A549 (cell line): ENCODE measurements at regions not wholly inside any gene's neighbourhood (a gene's known extent, or its start where the extent isn't known, plus 50 kb on each side); places are given as distances from the start of the nearest gene placed in this dataset.

Source experiments
- FOSB ChIP-seq: fragments of 250-450 bp; sonication (Bioruptor Pico); IDR thresholded peaks from 2 replicates; pipeline ENCODE4 v1.5.0; 2020; ENCODE audit warnings: mild to moderate bottlenecking, moderate library complexity
- HOXA7 ChIP-seq: fragments of 250-450 bp; sonication (Bioruptor Pico); IDR thresholded peaks from 2 replicates; pipeline ENCODE4 v1.5.0; 2020; ENCODE audit warnings: mild to moderate bottlenecking, moderate library complexity
- NR3C1 ChIP-seq: fragments of >200 bp; sonication (Bioruptor Twin); formaldehyde crosslinking; IDR thresholded peaks from 3 replicates; pipeline ENCODE4 v1.6.1; 2017
- SREBF2 ChIP-seq: fragments of 450-650 bp; IDR thresholded peaks from 2 replicates; pipeline ENCODE4 v1.6.1; 2014; ENCODE audit warnings: mild to moderate bottlenecking, moderate library complexity
- TF ChIP-seq, protein P1 (sequence below): fragments of 200-600 bp; sonication (generic); IDR thresholded peaks from 2 replicates; pipeline ENCODE4 v1.6.1; 2016; ENCODE audit warnings: antibody characterized with exemption, mild to moderate bottlenecking, moderate library complexity
- TF ChIP-seq, protein P2 (sequence below): IDR thresholded peaks from 2 replicates; pipeline ENCODE4 v1.6.1; 2012
- TF ChIP-seq, protein P3 (sequence below): fragments of >200 bp; sonication (Bioruptor Twin); formaldehyde crosslinking; IDR thresholded peaks from 3 replicates; pipeline ENCODE4 v1.5.1; 2016

- TF ChIP-seq, protein P1, sequence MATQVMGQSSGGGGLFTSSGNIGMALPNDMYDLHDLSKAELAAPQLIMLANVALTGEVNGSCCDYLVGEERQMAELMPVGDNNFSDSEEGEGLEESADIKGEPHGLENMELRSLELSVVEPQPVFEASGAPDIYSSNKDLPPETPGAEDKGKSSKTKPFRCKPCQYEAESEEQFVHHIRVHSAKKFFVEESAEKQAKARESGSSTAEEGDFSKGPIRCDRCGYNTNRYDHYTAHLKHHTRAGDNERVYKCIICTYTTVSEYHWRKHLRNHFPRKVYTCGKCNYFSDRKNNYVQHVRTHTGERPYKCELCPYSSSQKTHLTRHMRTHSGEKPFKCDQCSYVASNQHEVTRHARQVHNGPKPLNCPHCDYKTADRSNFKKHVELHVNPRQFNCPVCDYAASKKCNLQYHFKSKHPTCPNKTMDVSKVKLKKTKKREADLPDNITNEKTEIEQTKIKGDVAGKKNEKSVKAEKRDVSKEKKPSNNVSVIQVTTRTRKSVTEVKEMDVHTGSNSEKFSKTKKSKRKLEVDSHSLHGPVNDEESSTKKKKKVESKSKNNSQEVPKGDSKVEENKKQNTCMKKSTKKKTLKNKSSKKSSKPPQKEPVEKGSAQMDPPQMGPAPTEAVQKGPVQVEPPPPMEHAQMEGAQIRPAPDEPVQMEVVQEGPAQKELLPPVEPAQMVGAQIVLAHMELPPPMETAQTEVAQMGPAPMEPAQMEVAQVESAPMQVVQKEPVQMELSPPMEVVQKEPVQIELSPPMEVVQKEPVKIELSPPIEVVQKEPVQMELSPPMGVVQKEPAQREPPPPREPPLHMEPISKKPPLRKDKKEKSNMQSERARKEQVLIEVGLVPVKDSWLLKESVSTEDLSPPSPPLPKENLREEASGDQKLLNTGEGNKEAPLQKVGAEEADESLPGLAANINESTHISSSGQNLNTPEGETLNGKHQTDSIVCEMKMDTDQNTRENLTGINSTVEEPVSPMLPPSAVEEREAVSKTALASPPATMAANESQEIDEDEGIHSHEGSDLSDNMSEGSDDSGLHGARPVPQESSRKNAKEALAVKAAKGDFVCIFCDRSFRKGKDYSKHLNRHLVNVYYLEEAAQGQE, result no peak
- TF ChIP-seq, protein P2, sequence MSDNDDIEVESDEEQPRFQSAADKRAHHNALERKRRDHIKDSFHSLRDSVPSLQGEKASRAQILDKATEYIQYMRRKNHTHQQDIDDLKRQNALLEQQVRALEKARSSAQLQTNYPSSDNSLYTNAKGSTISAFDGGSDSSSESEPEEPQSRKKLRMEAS, result no peak
- TF ChIP-seq, protein P3, sequence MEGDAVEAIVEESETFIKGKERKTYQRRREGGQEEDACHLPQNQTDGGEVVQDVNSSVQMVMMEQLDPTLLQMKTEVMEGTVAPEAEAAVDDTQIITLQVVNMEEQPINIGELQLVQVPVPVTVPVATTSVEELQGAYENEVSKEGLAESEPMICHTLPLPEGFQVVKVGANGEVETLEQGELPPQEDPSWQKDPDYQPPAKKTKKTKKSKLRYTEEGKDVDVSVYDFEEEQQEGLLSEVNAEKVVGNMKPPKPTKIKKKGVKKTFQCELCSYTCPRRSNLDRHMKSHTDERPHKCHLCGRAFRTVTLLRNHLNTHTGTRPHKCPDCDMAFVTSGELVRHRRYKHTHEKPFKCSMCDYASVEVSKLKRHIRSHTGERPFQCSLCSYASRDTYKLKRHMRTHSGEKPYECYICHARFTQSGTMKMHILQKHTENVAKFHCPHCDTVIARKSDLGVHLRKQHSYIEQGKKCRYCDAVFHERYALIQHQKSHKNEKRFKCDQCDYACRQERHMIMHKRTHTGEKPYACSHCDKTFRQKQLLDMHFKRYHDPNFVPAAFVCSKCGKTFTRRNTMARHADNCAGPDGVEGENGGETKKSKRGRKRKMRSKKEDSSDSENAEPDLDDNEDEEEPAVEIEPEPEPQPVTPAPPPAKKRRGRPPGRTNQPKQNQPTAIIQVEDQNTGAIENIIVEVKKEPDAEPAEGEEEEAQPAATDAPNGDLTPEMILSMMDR, result no peak
- TF ChIP-seq FOSB (CRISPR knock-in tag) (no peak), HOXA7 (CRISPR knock-in tag) (no peak), SREBF2 (no peak), NR3C1 (no peak)
These were observed 174.2 kb downstream of the BTC start for GRCh38 chr4:74619931-74620702.
